HG02759 (cell line): ENCODE measurements at regions not wholly inside any gene's neighbourhood (a gene's known extent, or its start where the extent isn't known, plus 50 kb on each side); places are given as distances from the start of the nearest gene placed in this dataset.

Experiments
- ATAC-seq: cut with Tn5 transposase; IDR thresholded peaks from one replicate; pipeline ENCODE4 v1.9.1; 2021; ENCODE audit warnings: mild to moderate bottlenecking, moderate library complexity; ENCODE audit not compliant: unreplicated experiment

DNA sequence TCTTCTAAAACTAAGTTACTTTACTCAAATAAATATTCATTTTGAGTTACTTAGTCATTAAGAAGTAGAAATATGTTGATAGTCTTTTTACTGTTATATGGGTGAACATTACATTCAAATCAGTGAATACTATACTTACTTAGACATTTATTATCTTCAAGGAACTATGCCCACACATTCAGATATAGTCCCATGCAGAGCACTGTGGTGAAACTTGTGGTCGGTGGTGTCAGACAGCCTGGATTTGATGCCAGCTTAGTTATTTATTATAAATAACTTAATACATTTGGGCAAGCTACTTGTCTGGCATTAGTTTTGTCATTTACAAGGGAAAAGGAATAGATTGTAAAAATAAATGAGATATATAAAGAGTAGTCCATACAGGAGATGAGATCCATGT is 149.5 kb downstream of the RAP2B start:
- no peak for ATAC-seq

GRCh38 chr3:153313302-153313965 is 151.4 kb downstream of the RAP2B start:
- ATAC-seq = no peak

DNA sequence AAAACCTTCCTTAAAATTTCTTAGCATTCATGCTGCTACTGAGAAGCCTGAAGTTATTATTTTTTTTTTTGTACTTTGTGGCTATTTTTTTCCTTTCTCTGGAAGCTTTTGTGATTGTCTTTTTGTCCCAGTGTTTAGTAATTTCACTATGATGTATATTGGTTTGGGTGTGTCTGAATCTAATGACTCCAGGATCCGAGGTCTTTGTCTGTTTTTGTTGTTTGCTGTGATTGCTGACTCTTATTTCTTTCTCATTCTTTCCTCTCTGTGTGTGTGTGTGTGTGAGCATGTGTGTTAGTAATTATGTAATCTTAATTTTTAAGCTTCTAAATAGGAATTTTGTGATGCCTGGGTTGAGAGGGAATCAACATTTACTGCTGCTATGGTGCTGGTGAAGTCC is 152.0 kb downstream of the RAP2B start:
- ATAC-seq = no peak

DNA sequence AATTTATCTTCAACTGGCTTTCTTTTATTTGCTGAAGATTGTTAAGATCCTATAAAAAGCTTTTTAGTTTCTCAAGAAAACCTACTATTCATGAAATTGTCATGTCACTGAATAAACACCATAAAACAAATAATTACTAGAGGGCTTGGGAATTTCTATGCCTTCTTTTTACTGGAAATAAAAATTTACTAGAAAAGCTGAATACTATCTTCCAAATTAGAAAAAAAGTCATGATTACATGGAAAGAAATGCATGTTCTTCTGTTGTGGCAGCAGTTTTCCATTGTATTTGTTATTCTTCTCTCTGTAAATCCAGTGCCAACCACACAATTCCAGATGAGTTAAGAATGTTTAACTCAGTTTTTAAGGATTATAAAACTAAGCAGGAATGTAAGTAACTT is 153.8 kb downstream of the RAP2B start:
- no peak for ATAC-seq

- no peak for ATAC-seq
These were observed 157.9 kb downstream of the RAP2B start for GRCh38 chr3:153319705-153320554.

GRCh38 chr3:153320585-153321128 is 158.6 kb downstream of the RAP2B start:
- no peak for ATAC-seq

DNA sequence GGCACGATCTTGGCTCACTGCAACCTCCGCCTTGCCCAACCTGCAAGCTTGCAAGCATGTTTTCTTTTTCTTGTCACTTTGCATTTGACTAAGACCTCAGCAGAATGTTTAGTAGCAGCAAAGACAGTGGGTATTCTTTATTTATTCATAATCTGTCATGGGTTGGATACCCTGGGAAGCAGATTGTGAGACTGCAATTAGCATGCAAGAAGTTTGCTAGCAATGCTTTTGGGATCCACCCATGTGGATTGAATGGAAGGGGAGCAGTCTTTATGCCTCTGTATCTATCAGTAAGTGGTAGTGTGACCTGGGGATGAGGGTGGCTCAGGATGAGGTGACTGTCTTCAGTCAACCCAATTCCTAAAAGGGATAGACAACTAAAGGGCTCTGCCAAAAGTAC is 166.7 kb downstream of the RAP2B start:
- no peak for ATAC-seq

GRCh38 chr3:153330901-153331300 is 168.9 kb downstream of the RAP2B start:
- ATAC-seq = no peak

- no peak for ATAC-seq
These were observed 169.7 kb downstream of the RAP2B start for GRCh38 chr3:153331676-153332075.

GRCh38 chr3:153334558-153334957 is 172.5 kb downstream of the RAP2B start:
- no peak for ATAC-seq

- ATAC-seq = no peak
These were observed 175.3 kb downstream of the RAP2B start for GRCh38 chr3:153337369-153337768.

DNA sequence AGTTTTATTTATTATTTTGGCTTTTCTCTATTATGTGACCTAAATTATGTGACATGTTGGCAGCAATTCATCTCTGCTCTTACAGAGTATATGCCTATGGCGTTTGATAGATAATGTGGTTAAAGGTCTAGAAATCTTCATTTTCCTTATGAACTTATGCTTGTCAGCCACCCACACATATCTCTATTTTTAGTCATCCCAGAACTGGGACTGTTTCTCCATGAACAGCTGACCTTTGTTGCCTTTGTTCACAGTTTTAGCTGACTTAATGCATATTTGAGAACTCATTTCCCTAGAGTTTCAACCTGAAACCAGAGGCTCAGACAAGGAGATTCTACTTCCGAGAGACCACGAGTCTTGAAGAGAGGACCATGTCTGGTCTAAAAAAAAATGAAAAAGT is 176.5 kb downstream of the RAP2B start:
- no peak for ATAC-seq

DNA sequence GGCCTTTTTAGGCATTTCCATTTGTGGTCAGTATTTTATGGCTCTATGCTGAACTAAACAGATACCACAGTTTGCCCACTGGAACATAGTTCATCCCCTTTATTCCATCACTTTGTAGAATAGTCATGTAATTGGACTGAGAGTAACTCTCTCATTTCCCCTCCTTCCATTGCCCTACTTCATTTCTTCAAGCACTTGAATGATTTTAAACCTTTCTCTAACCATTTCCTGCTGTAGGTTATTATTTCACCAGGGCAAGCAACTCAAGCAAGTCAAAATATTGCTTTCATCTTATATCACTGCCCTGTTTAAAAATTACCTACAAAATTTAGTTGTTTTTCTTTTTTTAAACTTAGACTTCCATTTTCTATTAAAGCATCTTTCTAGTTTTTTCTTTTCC is 177.0 kb downstream of the RAP2B start:
- no peak for ATAC-seq

DNA sequence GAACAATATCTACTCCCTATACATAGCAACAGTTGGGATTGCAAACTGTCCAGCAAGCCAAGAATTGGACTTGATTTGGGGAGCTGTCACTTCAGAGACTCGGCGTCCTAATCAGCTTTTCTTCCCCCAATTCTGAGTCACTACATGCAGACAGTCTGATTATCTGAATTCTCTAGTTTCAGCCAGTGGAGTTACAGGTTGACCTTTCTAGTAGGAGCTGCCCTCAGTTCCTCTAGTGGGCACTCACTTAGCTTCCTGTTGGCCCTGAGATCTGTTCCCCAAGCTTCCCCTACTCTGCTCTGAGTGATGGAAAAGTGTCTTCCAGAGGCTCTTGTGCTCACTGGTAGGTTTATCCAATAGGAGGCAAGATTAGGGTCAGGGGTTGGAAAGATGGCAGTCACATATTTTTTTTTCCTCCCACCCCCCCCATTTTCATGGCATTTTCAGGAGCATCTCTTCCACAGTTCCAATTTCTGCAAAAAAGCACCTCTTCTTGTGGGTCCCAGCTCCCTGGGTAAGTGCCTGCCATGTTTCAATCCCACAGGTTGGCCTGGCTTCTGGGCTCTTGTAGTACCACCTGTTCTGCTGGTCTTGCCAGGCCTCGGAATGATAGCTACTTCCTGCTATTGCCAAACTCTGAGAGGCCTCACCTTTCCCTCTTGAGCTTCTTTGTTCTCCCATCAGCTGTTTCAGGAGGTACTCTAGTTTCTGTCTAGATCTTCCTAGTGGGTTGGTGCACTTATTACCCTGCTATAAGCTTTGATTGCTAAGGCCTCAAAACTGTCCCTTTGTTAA is 182.2 kb downstream of the RAP2B start:
- ATAC-seq = no peak

- ATAC-seq = no peak
These were observed 186.6 kb downstream of the RAP2B start for GRCh38 chr3:153348457-153349107.

DNA sequence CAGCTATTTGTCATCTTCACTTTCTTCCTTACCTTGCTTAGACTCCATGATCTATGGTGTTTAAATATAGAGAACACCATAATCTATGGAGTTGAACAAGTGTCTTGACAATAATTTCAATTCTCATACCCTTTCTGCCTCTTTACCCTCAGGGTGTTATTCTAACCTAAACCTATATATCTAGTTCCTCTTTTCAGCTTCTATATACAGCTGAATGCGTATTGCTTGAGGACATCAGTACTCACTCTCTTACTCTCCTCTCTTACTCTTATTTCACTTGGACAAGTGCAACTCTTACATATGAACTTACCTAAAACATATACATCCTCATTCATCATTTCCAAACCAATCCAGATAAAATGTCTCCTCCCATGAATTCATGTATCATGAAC is 187.1 kb downstream of the RAP2B start:
- no peak for ATAC-seq

DNA sequence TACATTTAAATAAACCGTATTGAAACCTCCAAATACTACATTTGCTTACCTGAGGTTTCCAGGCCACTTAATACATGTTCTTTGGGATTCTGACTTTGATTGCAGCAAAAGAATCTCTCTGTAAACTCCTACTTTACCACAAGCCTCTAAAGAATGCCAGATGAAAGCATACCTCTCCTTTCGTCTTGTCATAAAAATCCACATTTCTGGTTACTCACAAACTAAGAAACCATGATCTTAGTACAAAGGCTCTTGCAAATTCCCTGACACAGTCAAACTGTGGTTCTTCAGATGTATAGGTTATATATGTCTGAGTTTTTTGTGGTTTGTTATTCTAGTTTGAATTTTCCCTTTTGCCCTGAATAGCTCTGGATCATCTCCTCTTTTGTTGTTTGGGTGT is 188.4 kb downstream of the RAP2B start:
- ATAC-seq = no peak

DNA sequence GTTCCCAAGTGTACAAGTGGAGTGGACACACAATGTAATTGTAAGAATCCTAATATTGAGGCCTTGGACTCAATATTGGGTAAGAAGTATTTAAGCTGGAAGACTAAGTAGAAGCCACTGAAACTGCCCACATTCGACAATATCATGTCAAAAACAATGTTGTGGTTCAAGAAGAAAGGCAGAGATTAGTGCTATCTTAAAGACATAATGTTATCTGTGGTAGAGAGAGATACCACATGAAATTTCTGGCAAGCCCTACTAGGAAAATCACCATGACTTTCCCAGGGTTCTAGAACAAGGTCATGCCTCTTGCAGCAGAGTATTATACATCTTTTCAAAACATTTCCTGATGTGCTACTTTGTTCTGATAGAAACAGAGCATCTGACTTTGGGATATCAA is 192.6 kb downstream of the RAP2B start:
- ATAC-seq = no peak

DNA sequence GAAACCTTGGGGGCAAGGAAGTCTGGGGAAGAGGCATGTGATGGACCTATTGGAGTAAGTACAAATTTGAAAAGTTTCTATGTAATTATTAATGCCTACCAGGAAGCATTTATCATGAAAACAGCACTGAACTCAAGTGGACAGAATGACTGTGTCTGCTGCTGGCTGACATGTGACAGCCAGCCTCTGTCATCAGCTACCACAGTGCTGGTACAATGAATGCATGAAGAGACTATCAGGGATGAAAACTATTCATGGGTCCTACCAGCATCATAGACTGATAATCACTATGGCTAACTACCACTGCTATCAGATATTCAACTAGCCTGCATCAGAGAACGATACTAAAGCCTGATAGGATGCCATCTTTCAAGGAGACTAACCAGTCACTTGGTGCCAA is 193.5 kb downstream of the RAP2B start:
- ATAC-seq = no peak

DNA sequence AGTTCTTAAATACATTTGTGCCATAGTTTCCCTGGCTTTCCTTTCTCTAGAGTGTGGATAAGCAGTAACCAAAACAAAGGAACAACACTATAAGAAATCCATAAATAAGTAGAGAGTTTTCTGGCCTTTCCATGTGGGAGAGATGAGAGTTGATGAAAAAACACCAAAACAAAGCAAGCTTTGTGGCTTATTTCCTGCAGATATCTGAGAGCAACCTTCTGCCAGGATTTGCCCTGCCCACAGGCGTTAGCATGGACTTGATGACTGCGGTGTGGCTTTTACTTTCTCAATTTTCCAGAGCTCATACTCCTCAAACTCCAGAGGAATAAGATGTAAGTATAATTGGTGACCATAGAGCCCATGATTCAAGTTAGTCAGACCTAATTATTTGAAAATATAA is 194.9 kb downstream of the RAP2B start:
- no peak for ATAC-seq

DNA sequence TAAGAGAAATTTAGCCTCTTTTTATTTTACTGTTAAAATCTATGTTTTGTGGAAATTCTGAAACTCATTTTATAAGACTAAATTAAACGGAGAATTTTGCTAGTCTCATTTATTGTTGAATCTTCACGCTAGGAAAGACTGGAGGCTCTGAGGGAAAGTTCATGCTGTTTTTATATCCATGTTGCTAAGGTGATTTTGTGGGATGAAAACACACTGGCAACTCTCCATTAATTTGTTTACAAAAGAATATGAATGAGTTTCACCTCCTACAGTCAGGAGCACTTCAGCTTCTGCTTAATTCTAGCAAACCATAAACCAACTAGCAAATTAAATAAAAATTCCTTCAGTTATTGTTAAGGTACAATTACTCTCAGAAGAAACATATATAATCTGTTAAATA is 195.4 kb downstream of the RAP2B start:
- ATAC-seq = no peak
